ENCODE measurements at regions not wholly inside any gene's neighbourhood (a gene's known extent, or its start where the extent isn't known, plus 50 kb on each side); places are given as distances from the start of the nearest gene placed in this dataset.

DNA sequence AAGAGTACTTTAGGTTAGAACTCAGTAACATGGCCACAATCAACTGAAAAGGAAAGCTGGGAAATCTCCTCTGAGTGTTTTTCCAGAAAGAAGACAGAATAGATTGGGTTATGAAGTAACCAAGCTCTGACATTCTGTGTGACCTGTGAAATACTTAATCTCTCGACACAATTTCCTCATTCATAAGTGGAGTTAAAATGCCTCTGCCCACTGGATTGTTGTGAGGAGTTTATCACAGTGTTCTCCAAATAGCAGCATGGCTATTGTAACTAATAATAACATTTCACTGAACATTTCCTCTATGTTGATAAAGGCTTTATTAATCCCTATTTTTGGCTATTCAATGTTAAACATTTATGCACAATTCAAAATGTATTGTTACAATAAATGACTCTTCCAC is 311.0 kb downstream of the GABRB2 start:
- DNase-seq (ENCODE audit: low spot score), result no peak

DNA sequence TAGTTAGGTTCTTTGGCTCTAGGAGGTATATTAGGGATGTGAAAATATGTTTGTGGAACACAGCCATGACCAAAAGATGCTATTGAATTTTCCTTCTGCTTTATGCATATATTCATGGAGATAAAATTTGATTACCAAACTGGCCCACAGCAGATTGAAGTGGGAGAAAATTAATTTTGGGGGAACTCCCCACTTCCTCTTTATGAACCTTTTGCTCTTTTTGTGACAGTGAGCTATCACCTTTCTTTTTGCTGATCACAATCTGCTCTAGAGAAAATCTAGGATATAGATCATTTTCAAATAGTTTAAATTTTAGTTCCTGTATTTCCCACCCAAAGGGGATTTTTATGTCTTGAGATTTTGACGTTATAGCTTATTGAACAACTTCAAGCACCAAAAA is 313.0 kb downstream of the GABRB2 start:
- DNase-seq (ENCODE audit: low spot score), result no peak

DNA sequence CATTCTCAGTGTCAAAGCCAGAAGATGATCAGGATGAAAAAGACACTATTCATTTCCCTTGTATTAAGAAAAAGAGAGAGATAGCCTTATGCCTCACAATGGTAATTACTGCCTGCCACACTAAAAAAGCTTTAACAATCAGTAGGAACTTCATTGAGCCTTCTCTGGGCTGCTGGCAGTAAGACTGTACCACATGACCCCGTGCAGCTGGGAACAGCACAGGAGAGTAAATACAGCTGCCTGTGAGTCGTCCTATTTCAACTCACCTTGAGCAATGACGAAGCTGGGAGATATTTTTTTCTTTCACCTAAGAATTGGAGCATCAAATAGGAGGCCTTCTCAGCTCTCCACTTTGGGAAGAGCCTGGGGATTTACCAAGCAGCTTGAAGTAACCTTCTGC is 316.3 kb downstream of the GABRB2 start:
- no peak for DNase-seq (ENCODE audit: low spot score)

- DNase-seq (ENCODE audit: low spot score), result no peak
These were observed 326.7 kb downstream of the GABRB2 start for GRCh38 chr5:161219816-161220215.

DNA sequence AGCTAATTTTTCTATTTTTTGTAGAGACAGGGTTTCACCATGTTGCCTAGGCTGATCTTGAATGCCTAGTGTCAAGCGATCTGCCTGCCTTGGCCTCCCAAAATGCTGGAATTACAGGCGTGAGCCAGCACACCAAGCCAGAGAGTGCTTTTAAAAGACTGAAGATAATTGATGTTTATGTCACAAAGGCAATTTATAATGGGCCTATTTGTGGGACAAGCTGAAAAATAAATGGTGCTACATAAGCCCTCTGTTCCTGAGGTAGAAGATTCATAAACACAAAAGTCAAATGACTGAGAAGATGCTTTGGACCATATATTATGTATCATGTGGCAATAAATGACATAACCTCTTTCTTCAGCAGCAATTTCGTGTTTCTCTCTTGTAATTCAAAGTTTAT is 329.6 kb downstream of the GABRB2 start:
- no peak for DNase-seq (ENCODE audit: low spot score)

- no peak for DNase-seq (ENCODE audit: low spot score)
These were observed 334.3 kb downstream of the GABRB2 start for GRCh38 chr5:161212123-161212712.

GRCh38 chr5:161201558-161201957 is 345.0 kb downstream of the GABRB2 start:
- no peak for DNase-seq (ENCODE audit: low spot score)

DNA sequence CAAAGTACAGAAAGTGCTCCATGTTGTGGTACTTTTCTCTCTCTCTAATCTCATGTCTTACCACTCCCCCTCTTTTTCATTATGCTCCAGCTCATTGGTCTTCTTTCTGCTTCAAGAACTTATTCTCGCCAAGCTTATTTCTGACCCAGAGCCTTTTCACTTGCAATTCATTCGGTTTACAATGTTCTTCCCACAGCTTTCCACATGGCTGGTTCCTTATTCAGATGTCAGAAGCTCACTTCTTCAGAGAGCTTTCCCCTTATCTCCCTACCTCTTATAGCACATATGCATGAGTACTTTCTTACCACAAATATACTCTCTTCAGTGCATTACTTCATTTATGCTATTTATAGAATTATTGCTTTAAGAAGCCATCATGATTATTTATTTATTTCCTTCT is 338.8 kb upstream of the ATP10B start:
- no peak for DNase-seq (ENCODE audit: low spot score)

DNA sequence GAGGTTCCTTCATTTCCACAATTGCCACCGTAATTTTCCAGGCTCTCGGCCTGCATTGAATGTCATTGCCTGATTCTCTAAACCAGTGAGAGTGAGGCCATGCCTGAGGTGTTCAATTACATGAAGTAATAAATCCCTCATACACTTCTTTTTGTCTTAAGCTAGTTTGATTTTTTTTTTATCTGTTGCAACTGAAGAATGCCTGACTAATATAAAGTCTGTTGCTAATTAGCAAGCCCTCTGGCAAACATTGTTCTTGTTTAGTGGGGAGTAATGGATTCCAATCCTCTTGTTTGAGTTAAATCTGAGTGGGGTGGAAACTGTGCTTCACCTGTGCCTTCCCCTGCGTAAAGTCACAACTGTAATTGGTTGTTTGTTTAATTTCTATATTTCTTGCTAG is 338.1 kb upstream of the ATP10B start:
- no peak for DNase-seq (ENCODE audit: low spot score)

- DNase-seq (ENCODE audit: low spot score), result no peak
These were observed 337.4 kb upstream of the ATP10B start for GRCh38 chr5:161189452-161189851.

GRCh38 chr5:161183559-161183958 is 331.5 kb upstream of the ATP10B start:
- DNase-seq (ENCODE audit: low spot score), result no peak

DNA sequence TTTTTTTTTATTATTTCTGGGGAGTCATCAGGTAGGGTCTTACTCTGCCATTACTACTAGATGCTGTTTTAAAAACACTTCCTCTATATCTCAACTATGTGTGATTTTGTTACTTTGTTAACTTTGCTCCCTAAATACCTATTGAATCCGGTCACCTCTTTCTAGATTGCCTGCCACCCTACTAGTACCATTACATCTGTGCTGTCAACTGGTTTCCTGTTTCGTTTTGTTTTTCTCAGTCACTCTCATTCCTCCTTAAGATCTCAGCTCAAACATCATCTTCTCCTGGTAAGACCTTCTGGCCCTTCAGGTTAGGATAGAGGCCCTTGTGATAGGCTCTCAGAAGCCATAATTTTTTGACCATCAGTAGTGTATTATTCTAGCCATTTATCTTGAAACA is 324.2 kb upstream of the ATP10B start:
- no peak for DNase-seq (ENCODE audit: low spot score)

DNA sequence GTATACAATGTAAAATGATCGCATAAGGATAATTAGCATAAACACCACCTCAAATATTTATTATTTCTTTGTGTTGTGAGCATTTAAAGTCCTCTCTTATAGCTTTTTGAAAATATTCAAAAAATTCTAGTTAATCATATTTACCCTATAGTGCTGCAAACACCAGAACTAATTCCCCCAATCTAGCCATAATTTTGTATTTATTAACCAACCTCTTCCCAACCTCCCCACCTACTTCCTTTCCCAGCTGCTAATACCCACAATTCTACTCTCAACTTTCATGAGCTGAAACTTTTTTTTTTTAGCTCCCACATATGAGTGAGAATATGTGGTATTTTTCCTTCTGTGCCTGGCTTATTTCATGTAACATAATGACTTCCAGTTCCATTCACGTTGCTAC is 317.8 kb upstream of the ATP10B start:
- DNase-seq (ENCODE audit: low spot score), result no peak

- DNase-seq (ENCODE audit: low spot score), result peak; percentile 5
These were observed 315.2 kb upstream of the ATP10B start for GRCh38 chr5:161167016-161167767.

DNA sequence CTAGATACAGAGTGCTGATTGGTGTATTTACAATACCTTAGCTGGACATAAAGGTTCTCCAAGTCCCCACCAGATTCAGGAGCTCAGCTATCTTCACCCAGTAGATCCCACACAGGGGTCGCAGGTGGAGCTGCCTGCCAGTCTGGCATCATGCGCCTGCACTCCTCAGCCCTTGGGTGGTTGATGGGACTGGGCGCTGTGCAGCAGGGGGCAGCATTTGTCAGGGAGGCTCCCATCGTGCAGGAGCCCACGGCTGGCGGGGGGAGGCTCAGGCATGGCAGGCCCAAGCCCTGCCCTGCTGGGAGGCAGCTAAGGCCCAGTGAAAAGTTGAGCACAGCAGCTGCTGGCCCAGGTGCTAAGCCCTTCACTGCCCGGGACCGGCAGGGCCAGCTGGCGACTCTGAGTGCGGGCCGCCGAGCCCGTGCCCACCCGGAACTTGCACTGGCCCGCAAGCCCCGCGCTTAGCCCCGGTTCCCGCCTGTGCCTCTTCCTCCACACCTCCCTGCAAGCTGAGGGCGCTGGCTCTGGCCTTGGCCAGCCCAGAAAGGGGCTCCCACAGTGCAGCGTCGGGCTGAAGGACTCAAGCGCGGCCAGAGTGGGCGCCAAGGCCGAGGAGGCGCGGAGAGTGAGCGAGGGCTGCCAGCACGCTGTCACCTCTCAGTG is 314.1 kb upstream of the ATP10B start:
- DNase-seq (ENCODE audit: low spot score), result peak; percentile 3

DNA sequence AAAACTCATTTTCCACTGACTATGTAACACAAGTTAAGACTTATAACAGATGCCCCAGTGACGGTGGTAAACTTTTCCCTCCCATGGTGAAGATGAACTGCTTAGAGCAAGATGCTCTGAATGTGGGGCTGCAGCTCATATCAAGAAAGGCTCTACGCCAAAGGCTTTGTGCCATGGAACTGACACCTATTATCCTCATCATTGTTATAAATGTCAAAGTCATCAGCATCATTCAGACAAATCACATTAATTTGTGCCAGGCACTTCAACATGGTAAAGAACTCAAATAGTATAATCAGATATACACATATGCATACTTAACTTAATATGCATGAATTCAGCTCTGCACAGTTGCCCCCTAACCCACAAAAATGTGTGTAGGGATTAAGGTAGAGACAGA is 305.9 kb upstream of the ATP10B start:
- DNase-seq (ENCODE audit: low spot score), result no peak

DNA sequence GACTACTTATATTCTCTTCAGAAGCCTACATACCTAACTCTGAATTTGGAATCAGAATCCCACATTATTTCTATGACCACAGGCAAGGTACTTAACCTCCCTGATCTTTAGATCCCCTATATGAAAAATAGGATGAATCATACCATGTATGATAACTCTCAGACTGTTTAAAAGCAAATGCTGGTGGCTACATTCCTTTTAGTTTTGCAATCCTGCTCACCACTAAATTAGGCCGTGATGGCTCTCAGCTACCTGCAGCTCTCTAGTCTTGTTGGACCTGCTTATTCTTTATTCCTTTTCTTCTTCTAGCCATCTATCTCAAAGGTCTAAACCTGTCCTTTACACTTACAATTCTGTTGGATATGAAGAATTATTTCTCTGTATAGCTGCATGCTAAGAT is 303.4 kb upstream of the ATP10B start:
- no peak for DNase-seq (ENCODE audit: low spot score)

DNA sequence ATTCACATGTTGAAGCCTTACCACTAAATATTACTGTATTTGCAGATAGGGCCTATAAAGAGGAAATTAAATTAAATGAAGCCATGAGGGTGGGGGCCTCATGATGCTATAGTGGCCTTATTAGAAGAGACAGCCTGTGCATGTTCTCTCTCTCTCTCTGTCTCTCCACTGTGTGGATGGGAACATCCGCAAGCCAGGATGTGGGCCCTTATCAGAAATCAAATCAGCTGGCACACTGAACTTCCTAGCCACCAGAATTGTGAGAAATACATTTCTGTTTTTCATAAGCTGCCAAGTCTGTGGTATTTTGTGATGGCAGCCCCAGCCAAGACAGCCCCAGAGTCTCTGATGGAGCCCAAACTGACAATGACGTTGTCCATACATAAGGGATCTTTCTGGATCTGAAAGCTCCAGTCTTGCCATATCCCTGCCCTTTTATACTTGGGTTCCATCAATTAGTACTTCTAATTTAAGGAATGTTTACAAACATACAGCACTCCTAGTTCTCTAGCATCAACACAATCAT is 300.5 kb upstream of the ATP10B start:
- DNase-seq (ENCODE audit: low spot score), result no peak

DNA sequence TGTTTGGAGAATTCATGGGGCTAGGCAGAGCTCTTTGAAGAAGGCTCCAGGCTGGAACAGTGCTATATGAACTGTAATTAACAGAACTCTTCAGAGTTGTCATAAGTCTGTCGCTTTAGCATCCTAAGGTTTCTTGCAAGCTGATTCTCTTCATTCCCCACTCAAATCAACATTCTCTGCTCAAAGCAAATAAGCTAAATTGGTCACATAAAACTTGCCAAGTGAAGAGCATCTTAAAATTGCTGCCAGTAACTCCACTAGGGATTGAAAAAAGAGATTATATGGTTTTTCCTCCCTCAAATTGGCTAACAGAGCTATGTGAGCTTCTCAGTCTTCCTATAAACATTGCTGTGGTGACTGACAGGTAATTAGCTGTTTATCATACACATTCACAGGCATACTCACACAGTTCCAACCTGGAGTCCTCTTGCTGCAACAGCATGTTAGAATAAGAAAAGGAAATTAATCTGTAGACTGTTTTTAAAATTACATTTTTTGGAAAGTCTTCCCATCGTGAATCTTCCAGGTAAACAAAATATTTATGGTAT is 298.5 kb upstream of the ATP10B start:
- DNase-seq (ENCODE audit: low spot score), result no peak

DNA sequence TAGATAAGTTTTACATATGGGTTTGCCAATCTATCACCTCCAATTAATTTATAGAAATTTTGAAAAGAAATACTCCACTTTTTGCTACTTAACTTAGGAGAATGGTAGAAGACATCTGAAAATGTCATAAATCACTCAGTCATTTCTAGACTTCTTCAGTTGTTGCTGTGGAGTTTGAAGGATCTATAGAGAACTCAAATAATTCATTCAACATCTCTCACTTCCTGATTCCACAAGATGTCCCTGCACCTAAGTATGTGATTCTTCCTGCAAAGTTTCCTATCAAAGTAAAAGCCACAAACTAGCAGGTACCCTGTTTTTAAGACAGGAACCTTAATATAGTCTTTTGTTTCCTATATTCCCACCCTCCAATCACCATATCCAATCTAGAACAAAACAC is 297.1 kb upstream of the ATP10B start:
- no peak for DNase-seq (ENCODE audit: low spot score)

- no peak for DNase-seq (ENCODE audit: low spot score)
These were observed 286.9 kb upstream of the ATP10B start for GRCh38 chr5:161138751-161139455.

- no peak for DNase-seq (ENCODE audit: low spot score)
These were observed 282.9 kb upstream of the ATP10B start for GRCh38 chr5:161134956-161135355.
